ENCODE measurements at regions not wholly inside any gene's neighbourhood (a gene's known extent, or its start where the extent isn't known, plus 50 kb on each side); places are given as distances from the start of the nearest gene placed in this dataset.

DNA sequence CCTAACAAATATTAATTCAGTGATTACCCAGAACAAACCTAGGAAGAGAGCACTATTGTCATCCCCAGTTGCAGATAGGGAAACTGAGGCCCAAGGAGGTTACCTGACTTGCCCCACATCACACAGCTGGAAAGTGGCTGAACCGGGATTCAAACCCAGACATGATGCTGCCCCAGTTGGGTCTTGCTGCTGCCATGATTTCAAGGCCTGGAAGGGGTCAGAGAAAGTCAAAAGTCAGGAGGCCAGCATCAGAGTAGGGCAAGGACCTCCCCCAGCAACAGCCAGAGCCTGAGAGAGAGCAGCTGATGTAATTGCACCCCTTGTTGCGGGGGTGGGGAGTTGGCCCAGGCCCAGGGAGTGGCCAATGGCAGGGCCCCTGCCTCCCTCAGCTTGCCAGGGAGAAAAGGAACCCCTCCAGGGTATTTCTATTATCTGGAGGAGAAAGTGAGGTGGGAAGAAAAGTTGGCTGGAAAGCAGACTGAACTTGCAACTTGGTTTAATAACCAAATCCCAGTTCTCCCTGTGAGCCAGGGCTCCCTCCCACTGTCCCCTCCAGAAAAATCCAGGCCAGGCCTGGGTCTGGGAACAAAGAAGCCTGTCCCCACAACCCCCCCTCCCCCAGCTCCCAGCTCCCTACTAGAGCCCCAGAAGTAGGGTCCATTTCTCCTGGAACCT is 83.6 kb downstream of the MRPL14 start (continued):
- TF ChIP-seq HDAC2 (CRISPR knock-in tag; IDR thresholded peaks at IDR 0.05) (no peak), ETV6 (CRISPR knock-in tag; conservative IDR thresholded peaks at IDR 0.05) (no peak), ZNF556 (CRISPR knock-in tag; IDR thresholded peaks at IDR 0.05; ENCODE audit: borderline replicate concordance) (no peak), ZNF256 (CRISPR knock-in tag; conservative IDR thresholded peaks at IDR 0.05) (no peak), ZNF317 (CRISPR knock-in tag; IDR thresholded peaks at IDR 0.05) (no peak), SPEN (CRISPR knock-in tag; IDR thresholded peaks at IDR 0.05; ENCODE audit: low read depth) (peak; percentile 25; the same call in 1 of the 2 replicates), KAT2B (IDR thresholded peaks at IDR 0.05; ENCODE audit: borderline replicate concordance, low read depth, low read length) (no peak), ZSCAN25 (CRISPR knock-in tag; IDR thresholded peaks at IDR 0.05) (no peak), MEIS1 (CRISPR knock-in tag; IDR thresholded peaks at IDR 0.05; ENCODE audit: borderline replicate concordance) (no peak), ZNF766 (CRISPR knock-in tag; IDR thresholded peaks at IDR 0.05; ENCODE audit: borderline replicate concordance) (no peak), TIGD3 (CRISPR knock-in tag; IDR thresholded peaks at IDR 0.05; ENCODE audit: borderline replicate concordance) (no peak), SOX5 (CRISPR knock-in tag; IDR thresholded peaks at IDR 0.05; ENCODE audit: borderline replicate concordance) (no peak)
- TF ChIP-seq, protein P1, sequence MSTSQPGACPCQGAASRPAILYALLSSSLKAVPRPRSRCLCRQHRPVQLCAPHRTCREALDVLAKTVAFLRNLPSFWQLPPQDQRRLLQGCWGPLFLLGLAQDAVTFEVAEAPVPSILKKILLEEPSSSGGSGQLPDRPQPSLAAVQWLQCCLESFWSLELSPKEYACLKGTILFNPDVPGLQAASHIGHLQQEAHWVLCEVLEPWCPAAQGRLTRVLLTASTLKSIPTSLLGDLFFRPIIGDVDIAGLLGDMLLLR (CRISPR knock-in tag; IDR thresholded peaks at IDR 0.05): no peak
- TF ChIP-seq, protein P2, sequence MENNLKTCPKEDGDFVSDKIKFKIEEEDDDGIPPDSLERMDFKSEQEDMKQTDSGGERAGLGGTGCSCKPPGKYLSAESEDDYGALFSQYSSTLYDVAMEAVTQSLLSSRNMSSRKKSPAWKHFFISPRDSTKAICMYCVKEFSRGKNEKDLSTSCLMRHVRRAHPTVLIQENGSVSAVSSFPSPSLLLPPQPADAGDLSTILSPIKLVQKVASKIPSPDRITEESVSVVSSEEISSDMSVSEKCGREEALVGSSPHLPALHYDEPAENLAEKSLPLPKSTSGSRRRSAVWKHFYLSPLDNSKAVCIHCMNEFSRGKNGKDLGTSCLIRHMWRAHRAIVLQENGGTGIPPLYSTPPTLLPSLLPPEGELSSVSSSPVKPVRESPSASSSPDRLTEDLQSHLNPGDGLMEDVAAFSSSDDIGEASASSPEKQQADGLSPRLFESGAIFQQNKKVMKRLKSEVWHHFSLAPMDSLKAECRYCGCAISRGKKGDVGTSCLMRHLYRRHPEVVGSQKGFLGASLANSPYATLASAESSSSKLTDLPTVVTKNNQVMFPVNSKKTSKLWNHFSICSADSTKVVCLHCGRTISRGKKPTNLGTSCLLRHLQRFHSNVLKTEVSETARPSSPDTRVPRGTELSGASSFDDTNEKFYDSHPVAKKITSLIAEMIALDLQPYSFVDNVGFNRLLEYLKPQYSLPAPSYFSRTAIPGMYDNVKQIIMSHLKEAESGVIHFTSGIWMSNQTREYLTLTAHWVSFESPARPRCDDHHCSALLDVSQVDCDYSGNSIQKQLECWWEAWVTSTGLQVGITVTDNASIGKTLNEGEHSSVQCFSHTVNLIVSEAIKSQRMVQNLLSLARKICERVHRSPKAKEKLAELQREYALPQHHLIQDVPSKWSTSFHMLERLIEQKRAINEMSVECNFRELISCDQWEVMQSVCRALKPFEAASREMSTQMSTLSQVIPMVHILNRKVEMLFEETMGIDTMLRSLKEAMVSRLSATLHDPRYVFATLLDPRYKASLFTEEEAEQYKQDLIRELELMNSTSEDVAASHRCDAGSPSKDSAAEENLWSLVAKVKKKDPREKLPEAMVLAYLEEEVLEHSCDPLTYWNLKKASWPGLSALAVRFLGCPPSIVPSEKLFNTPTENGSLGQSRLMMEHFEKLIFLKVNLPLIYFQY (CRISPR knock-in tag; IDR thresholded peaks at IDR 0.05; ENCODE audit: borderline replicate concordance): no peak
- TF ChIP-seq, protein P3, sequence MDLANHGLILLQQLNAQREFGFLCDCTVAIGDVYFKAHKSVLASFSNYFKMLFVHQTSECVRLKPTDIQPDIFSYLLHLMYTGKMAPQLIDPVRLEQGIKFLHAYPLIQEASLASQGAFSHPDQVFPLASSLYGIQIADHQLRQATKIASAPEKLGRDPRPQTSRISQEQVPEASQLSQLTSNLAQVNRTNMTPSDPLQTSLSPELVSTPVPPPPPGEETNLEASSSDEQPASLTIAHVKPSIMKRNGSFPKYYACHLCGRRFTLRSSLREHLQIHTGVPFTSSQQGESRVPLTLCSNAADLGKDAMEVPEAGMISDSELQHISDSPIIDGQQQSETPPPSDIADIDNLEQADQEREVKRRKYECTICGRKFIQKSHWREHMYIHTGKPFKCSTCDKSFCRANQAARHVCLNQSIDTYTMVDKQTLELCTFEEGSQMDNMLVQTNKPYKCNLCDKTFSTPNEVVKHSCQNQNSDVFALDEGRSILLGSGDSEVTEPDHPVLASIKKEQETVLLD (CRISPR knock-in tag; IDR thresholded peaks at IDR 0.05; ENCODE audit: low read depth): 0 out of 2 replicates have a peak, but pooled peaks have one; percentile 23
- TF ChIP-seq, protein P4, sequence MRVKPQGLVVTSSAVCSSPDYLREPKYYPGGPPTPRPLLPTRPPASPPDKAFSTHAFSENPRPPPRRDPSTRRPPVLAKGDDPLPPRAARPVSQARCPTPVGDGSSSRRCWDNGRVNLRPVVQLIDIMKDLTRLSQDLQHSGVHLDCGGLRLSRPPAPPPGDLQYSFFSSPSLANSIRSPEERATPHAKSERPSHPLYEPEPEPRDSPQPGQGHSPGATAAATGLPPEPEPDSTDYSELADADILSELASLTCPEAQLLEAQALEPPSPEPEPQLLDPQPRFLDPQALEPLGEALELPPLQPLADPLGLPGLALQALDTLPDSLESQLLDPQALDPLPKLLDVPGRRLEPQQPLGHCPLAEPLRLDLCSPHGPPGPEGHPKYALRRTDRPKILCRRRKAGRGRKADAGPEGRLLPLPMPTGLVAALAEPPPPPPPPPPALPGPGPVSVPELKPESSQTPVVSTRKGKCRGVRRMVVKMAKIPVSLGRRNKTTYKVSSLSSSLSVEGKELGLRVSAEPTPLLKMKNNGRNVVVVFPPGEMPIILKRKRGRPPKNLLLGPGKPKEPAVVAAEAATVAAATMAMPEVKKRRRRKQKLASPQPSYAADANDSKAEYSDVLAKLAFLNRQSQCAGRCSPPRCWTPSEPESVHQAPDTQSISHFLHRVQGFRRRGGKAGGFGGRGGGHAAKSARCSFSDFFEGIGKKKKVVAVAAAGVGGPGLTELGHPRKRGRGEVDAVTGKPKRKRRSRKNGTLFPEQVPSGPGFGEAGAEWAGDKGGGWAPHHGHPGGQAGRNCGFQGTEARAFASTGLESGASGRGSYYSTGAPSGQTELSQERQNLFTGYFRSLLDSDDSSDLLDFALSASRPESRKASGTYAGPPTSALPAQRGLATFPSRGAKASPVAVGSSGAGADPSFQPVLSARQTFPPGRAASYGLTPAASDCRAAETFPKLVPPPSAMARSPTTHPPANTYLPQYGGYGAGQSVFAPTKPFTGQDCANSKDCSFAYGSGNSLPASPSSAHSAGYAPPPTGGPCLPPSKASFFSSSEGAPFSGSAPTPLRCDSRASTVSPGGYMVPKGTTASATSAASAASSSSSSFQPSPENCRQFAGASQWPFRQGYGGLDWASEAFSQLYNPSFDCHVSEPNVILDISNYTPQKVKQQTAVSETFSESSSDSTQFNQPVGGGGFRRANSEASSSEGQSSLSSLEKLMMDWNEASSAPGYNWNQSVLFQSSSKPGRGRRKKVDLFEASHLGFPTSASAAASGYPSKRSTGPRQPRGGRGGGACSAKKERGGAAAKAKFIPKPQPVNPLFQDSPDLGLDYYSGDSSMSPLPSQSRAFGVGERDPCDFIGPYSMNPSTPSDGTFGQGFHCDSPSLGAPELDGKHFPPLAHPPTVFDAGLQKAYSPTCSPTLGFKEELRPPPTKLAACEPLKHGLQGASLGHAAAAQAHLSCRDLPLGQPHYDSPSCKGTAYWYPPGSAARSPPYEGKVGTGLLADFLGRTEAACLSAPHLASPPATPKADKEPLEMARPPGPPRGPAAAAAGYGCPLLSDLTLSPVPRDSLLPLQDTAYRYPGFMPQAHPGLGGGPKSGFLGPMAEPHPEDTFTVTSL (CRISPR knock-in tag; IDR thresholded peaks at IDR 0.05; ENCODE audit: borderline replicate concordance): no peak
